ENCODE measurements at regions not wholly inside any gene's neighbourhood (a gene's known extent, or its start where the extent isn't known, plus 50 kb on each side); places are given as distances from the start of the nearest gene placed in this dataset.
"Not testable (repeated sequence)": the region's sequence is repeated elsewhere in the genome, so short reads cannot be mapped to it uniquely, and the experiment has no call there.

DNA sequence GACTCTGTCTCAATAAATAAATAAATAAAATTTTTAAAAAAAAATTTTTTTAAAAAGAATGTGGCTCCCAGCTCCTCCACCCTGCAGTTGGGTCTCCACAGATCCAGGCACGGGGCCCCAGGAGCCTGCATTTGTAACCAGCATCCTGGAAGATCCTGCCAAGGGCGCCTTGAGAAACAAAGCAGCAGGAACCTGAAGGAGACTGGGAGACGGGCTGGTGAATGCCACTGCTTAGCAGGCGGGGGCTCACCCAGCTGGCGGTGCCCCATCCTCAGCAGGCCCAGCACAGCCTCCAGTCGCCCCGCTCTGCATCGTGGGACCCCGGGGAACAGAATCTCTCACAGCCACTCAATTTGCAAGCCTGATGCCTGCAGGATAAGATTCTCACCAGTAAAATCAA is 187.5 kb upstream of the SALL3 start:
- no peaks in the 10 kb centered on the region for H3K4me1 Mint-ChIP-seq
- H3K4me3 Mint-ChIP-seq: no peak overlapping the region
- no peaks in the 10 kb centered on the region for H3K36me3 Mint-ChIP-seq
- no peak overlapping the region for H3K27ac Mint-ChIP-seq
- no peaks in the 10 kb centered on the region for H3K27me3 Mint-ChIP-seq
- no peaks in the 10 kb centered on the region for H3K9me3 Mint-ChIP-seq

DNA sequence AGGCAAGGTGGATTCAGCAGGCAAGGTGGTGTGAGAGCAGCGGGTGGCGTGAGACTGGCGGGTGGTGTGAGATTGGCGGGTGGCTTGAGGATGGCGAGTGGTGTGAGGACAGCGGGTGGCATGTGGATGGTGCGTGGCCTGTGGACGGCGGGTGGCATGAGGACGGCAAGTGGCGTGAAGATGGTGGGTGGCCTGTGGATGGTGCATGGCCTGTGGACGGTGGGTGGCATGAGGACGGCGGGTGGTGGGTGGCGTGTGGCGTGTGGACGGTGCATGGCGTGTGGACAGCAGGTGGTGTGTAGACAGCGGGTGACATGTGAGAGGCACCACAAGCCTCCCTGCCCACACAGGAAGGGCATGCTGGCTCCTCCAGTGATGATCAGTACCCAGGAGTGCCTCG is 186.9 kb upstream of the SALL3 start:
- no peak overlapping the region for H3K27ac Mint-ChIP-seq
- no peaks in the 10 kb centered on the region for H3K36me3 Mint-ChIP-seq
- H3K4me1 Mint-ChIP-seq: no peaks in the 10 kb centered on the region
- no peak overlapping the region for H3K4me3 Mint-ChIP-seq
- no peaks in the 10 kb centered on the region for H3K27me3 Mint-ChIP-seq
- H3K9me3 Mint-ChIP-seq: no peaks in the 10 kb centered on the region

DNA sequence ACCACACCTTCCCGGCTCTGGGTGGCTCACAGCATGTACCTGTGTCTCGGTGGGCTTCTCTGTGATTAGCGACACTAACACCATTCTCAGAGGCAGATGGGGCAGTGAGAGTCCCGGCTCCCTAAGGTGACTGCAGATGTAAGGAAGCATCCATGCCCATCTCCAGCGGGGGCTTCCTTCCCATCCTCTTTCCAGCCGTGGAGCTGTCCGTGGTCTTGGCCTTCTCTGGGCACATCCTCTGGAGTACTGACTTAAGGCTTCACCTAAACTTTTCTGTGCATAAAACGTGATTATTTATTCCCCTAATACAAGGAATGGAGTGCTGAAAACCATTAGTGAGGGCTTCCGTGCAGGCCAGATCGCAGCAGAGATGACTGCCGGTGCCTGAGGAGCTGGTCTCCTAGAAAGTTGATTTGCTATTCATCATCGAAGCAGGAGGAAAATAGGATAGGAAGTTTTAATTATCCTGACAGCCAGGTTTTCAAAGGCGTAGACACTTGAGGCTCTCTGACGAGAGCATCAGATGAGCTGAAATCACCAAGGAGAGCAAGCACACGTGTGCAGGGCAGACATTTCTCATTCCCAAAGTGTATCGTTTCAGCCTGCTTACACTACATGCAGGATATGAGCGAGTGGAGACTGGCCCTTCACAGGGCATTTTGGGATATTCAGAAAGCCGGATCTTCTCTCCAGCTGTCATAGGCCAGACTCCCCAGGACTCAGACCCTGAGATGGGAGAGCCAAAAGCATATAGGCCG is 186.1 kb upstream of the SALL3 start:
- H3K9me3 Mint-ChIP-seq: no peaks in the 10 kb centered on the region
- H3K27me3 Mint-ChIP-seq: no peaks in the 10 kb centered on the region
- no peaks in the 10 kb centered on the region for H3K36me3 Mint-ChIP-seq
- H3K4me3 Mint-ChIP-seq: no peak overlapping the region
- no peak overlapping the region for H3K27ac Mint-ChIP-seq
- H3K4me1 Mint-ChIP-seq: no peaks in the 10 kb centered on the region

DNA sequence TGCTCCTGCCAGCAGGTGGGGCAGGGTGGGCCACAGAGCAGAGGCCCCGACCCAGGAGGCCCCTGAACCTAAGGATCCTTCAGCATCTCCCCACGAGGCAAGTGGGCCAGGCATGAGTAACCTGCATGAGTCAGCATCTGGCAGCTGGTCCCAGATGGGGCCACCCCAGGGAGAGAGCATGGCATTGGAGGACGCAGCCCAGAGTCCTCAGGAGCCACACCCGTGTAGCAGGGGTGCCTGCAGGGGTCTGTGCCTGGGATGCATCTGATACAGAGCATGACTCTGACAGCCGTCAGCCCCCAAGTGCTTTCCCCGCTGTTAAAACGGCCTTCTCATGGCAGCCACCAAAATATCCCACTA is 185.6 kb upstream of the SALL3 start:
- H3K9me3 Mint-ChIP-seq: no peaks in the 10 kb centered on the region
- H3K4me3 Mint-ChIP-seq: no peak overlapping the region
- H3K27me3 Mint-ChIP-seq: no peaks in the 10 kb centered on the region
- H3K27ac Mint-ChIP-seq: no peak overlapping the region
- no peaks in the 10 kb centered on the region for H3K36me3 Mint-ChIP-seq
- H3K4me1 Mint-ChIP-seq: no peaks in the 10 kb centered on the region

DNA sequence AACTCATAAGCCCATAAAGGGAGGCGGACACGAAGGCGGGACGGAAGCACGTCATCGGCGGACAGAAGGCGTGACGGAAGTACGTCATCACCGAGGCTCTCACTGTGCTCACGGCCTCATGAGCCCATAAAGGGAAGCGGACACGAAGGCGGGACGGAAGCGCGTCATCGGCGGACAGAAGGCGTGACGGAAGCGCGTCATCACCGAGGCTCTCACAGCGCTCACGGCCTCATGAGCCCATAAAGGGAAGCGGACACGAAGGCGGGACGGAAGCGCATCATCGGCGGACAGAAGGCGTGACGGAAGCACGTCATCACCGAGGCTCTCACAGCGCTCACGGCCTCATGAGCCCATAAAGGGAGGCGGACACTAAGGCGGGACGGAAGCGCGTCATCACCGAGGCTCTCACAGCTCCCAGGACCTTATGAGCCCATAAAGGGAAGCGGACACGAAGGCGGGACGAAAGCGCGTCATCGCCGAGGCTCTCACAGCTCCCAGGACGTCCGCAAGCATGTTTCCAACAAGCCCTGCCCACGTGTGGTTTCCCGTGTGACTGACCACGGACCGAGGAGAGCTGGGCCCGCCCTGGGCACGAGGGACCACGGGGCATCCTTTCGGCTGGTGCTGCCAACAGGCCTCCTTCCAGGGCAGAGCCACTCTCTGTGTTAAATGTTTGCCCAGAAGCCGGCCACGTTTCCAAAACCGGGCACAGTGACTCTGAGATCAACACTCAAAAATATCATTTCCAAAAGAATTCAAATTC is 182.7 kb upstream of the SALL3 start:
- Mint-ChIP-seq H3K27ac (no peak overlapping the region), H3K27me3 (no peaks in the 10 kb centered on the region), H3K9me3 (no peaks in the 10 kb centered on the region), H3K4me1 (no peaks in the 10 kb centered on the region), H3K4me3 (no peak overlapping the region), H3K36me3 (no peaks in the 10 kb centered on the region)

DNA sequence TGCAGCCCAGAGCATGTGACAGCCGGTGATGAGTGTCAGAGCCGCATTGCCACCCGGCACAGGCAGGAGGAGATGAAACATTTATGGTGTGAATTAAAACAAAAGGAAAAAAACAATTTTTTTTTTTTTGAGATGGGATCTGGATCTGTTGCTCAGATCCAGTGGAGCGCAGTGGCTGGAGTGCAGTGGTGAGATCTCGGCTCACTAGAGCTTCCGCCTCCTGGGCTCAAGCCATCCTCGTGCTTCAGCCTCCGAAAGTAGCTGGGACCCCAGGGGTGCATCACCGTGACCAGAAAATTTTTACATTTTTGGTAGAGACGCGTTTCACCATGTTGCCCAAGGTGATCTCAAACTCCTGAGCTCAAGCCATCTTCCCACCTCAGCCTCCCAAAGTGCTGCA is 182.1 kb upstream of the SALL3 start:
- Mint-ChIP-seq H3K27me3 (no peaks in the 10 kb centered on the region), H3K9me3 (no peaks in the 10 kb centered on the region), H3K36me3 (no peaks in the 10 kb centered on the region), H3K4me3 (no peak overlapping the region), H3K4me1 (no peaks in the 10 kb centered on the region), H3K27ac (no peak overlapping the region)

DNA sequence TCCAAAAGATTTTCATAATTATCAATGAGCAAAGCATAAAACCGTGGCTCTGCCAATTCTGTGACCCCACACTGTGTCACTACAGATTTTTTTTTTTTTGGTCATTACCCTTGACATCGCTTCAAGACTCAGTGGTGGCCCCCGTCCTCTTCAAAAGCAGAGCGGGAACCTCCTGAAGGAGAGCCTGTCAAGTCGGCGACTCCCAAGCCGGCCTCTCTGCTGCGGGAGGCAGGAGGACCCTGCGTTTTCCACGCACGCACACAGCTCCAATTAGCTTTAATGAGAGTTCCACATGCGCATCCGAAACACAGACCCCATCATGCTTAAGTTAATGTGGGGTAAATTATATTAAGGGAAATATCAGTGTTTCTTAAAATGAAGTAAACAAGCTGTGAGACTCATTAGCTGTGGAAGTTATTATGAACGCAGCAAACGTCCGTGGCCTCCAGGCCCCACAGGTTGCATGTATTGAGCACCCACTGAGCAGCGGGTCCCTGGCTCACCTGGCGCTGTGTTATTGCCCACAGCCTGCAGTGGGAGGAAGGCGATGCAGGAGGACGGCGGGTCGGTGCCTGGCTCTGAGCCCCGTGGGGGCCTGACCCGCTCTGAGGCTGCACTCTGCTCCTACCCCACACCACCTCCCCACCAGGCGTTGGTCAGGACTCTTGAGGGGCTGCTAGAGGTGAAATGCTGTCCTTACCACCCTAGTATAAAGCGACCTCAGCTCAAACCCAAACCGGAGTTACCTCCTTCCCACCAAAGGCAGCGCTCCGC is 181.0 kb upstream of the SALL3 start:
- H3K27ac Mint-ChIP-seq: no peak overlapping the region
- H3K4me3 Mint-ChIP-seq: no peak overlapping the region
- H3K9me3 Mint-ChIP-seq: no peaks in the 10 kb centered on the region
- no peaks in the 10 kb centered on the region for H3K27me3 Mint-ChIP-seq
- no peaks in the 10 kb centered on the region for H3K4me1 Mint-ChIP-seq
- H3K36me3 Mint-ChIP-seq: no peaks in the 10 kb centered on the region

DNA sequence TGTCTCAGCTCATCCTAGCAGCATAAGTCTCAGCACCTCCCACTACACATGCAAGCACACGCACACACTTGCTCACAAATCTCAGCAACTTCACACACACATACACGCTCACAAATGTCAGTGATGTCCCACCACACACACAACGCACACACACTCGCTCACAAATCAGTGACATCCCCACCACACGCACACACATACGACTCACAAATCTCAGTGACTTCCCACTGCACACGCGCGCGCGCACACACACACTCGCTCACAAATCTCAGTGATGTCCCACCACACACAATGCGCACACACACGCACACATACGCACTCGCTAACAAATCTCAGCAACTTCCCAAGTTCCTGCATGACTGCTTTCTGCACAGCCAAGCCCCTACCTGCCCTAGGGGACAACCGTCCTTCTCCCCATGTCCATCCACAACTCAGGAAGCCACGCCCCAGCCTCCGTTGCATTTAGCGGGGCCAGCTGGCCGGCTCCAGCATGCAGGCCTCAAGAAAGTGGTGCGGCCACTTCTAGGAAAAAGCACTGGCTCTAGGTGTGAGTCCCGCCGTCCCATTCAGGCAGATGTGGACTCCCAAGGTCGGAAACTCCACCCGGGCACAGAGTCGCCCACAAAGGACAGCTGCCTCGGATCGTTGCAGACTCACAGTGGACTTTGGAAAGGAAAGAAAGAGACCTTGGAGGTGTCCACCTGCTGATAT is 180.1 kb upstream of the SALL3 start:
- no peaks in the 10 kb centered on the region for H3K27me3 Mint-ChIP-seq
- peak overlapping the region; percentile 48 for H3K27ac Mint-ChIP-seq
- no peaks in the 10 kb centered on the region for H3K4me1 Mint-ChIP-seq
- no peaks in the 10 kb centered on the region for H3K36me3 Mint-ChIP-seq
- H3K4me3 Mint-ChIP-seq: no peak overlapping the region
- H3K9me3 Mint-ChIP-seq: no peaks in the 10 kb centered on the region

DNA sequence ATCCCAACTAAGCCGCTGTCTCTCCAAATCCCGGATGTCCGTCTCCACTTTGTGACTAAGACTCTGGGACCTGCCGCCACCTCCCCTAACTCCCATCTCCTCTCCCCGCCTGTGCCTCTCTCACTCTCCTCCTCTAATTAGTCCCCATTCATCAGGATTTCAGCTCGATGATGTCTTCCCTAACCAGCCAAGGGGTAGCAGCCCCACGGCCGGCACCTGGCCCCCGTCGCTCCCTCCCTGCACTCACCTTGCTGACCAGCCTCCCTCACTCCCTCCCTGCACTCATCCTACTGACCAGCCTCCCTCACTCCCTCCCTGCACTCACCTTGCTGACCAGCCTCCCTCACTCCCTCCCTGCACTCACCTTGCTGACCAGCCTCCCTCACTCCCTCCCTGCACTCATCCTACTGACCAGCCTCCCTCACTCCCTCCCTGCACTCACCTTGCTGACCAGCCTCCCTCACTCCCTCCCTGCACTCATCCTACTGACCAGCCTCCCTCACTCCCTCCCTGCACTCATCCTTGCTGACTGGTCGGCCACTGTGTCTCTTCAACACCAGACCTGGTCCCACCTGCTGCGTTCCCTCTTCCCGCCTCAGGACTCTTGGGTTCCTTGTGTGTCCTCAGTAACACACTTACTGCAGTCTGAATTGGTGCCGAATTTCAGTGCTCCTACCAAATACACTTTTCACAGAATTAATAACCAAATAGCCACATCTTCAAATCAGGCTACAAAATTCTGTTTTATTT is 179.3 kb upstream of the SALL3 start:
- H3K9me3 Mint-ChIP-seq, H3K4me1 Mint-ChIP-seq, H3K36me3 Mint-ChIP-seq, H3K27me3 Mint-ChIP-seq, H3K27ac Mint-ChIP-seq, H3K4me3 Mint-ChIP-seq: not testable (repeated sequence)

DNA sequence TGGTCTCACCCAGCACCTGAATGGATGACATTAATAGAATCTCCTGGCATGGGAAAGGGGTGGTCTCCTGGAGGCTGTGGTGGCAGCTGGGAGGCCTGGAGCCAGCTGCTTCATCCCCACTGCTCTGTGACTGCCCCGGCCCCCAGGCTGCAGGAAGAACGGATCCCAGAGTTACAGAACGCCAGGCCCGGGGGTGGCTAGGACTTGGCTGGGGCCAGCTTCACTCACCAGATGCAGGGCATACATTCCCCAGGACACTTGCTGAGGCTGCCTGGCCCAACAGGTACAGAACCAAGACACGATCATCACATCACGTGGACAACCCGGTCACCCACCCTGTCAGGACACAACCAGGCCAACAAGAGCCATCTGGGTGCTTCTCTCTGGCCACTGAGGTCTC is 178.6 kb upstream of the SALL3 start:
- Mint-ChIP-seq H3K4me3 (no peak overlapping the region), H3K36me3 (no peaks in the 10 kb centered on the region), H3K4me1 (no peaks in the 10 kb centered on the region), H3K27ac (no peak overlapping the region), H3K27me3 (no peaks in the 10 kb centered on the region), H3K9me3 (no peaks in the 10 kb centered on the region)

DNA sequence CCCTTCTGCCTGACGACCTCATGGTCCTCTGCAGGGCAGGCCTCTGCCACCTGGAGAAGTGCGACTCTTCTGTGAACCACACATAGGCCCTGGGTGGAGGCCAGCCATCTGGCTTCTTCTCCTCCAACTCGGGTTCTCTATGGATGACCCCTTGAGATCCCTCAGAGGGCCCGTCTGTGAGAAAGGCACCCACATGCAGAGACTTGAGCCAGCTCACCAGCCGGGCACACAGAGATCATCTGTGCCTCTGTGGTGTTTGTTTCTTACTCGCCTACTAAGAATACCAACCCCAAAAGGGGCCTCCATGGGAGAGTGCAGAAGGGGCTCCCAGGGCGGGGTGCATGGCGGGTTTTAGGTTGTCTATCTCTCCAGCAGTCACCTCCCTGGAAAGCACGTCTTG is 176.5 kb upstream of the SALL3 start:
- H3K36me3 Mint-ChIP-seq: no peaks in the 10 kb centered on the region
- H3K27me3 Mint-ChIP-seq: no peaks in the 10 kb centered on the region
- no peak overlapping the region for H3K27ac Mint-ChIP-seq
- no peaks in the 10 kb centered on the region for H3K4me1 Mint-ChIP-seq
- no peak overlapping the region for H3K4me3 Mint-ChIP-seq
- no peaks in the 10 kb centered on the region for H3K9me3 Mint-ChIP-seq

DNA sequence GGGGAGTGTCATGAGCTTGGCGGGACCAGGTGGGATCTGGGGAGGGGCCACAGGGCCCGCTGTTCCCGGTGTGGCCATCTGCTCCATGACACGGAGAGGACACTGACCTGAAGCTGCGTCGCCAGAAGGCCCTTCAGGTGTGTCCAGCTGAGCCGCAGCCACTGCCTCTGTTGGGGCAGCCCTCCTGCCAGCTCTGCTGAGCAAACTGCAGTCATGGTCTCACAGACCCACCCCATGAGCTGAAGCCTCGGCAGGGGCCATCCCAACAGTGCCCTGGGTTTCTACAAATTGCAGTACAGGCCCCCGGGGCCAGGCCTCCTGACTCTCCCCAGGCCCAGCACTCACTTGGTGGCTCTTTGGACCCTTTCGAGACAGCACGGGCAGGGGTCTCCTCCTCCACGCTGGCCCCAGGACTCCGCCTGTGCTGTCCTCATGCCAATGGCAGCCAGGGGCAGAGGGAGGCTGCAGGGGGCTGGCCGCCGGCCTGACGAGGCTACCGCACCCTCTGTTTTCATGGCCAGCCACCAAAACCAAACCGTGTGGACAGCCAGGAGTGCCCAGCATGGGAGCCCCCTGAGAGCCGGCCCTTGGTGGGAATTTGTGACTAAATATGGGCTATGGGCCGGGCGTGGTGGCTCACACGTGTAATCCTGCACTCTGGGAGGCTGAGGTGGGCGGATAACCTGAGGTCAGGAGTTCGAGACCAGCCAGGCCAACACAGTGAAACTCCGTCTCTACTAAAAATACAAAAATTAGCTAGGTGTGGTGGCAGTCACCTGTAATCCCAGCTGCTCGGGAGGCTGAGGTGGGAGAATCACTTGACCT is 175.2 kb upstream of the SALL3 start:
- no peak overlapping the region for H3K4me3 Mint-ChIP-seq
- H3K36me3 Mint-ChIP-seq: no peaks in the 10 kb centered on the region
- no peaks in the 10 kb centered on the region for H3K27me3 Mint-ChIP-seq
- no peaks in the 10 kb centered on the region for H3K4me1 Mint-ChIP-seq
- no peak overlapping the region for H3K27ac Mint-ChIP-seq
- no peaks in the 10 kb centered on the region for H3K9me3 Mint-ChIP-seq

DNA sequence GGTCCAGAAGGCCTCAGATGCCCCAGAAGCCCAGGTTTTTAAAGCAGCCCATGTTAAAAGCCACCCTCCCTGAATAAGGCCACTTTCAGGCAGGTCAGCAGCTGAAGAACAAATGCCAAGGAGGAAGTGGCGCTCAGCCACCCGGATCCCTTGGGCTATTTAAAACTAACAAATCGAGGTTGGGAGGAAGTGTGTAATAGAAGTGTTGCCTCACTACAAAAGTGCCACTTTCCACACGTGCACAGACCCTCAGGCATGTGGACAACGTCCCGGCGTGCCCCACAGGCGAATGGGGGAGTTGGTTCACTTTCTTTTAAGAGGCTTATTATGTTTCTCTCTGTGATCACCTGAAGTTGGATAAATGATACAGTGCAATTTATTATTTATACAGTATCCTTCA is 173.8 kb upstream of the SALL3 start:
- H3K27me3 Mint-ChIP-seq: no peaks in the 10 kb centered on the region
- H3K4me1 Mint-ChIP-seq: no peaks in the 10 kb centered on the region
- no peak overlapping the region for H3K27ac Mint-ChIP-seq
- H3K9me3 Mint-ChIP-seq: peaks cover 5% of the 10 kb centered on the region
- H3K4me3 Mint-ChIP-seq: no peak overlapping the region
- no peaks in the 10 kb centered on the region for H3K36me3 Mint-ChIP-seq

DNA sequence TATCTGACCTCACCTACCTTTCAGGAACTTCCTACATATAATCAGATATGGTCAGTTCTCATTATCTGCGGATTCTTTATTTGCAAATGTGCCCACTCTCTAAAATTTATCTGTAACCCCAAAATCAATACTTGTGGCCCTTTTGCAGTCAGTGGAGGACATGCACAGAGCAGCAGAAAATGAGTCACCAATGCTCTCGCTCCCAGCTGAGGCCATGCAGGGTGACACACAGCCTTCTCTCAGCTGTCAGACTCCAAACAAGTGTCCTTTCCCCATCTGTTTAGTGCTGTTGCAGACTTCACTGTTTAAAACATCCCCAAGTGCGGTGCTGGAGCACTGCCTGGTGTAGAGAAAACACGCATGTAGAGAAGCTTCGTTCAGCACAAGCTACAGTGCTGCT is 171.9 kb upstream of the SALL3 start:
- no peaks in the 10 kb centered on the region for H3K36me3 Mint-ChIP-seq
- no peaks in the 10 kb centered on the region for H3K4me1 Mint-ChIP-seq
- peaks cover 5% of the 10 kb centered on the region for H3K9me3 Mint-ChIP-seq
- H3K27me3 Mint-ChIP-seq: peaks cover 2% of the 10 kb centered on the region
- no peak overlapping the region for H3K27ac Mint-ChIP-seq
- H3K4me3 Mint-ChIP-seq: no peak overlapping the region

Measured in activated naive CD4-positive, alpha-beta T cell treated with anti-CD3 and anti-CD28 coated beads, Interleukin-2, amount 50 U/mL, for 24 hours (primary cell).